Activated naive CD4-positive, alpha-beta T cell treated with anti-CD3 and anti-CD28 coated beads for 36 hours (primary cell): ENCODE measurements at regions not wholly inside any gene's neighbourhood (a gene's known extent, or its start where the extent isn't known, plus 50 kb on each side); places are given as distances from the start of the nearest gene placed in this dataset.
A peak's percentile ranks its signal among the peaks of the same experiment; 100 is the strongest.
"Not testable (repeated sequence)": the region's sequence is repeated elsewhere in the genome, so short reads cannot be mapped to it uniquely, and the experiment has no call there.

Experiments
- CTCF ChIA-PET: fragments of 350-600 bp; sonication (Branson Sonifier 250); formaldehyde crosslinking; loops from one replicate; lab custom pipeline; 2021; ENCODE audit warnings: antibody characterized with exemption; lab: Charles Lee
- DNase-seq: peaks from one replicate; pipeline ENCODE4 v3.0.0-alpha.2; 2020
- H3K27ac Mint-ChIP-seq: one replicate; pipeline ENCODE4 v1.8.0; 2021; ENCODE audit warnings: mild to moderate bottlenecking, mixed read lengths
- H3K27me3 Mint-ChIP-seq: one replicate; pipeline ENCODE4 v1.8.0; 2021; ENCODE audit warnings: low read depth, mixed read lengths
- H3K36me3 Mint-ChIP-seq: one replicate; pipeline ENCODE4 v1.8.0; 2021; ENCODE audit warnings: low read depth, mixed read lengths
- H3K4me1 Mint-ChIP-seq: one replicate; pipeline ENCODE4 v1.8.0; 2021; ENCODE audit warnings: low read depth, mixed read lengths
- H3K4me3 Mint-ChIP-seq: one replicate; pipeline ENCODE4 v1.8.0; 2021; ENCODE audit warnings: mild to moderate bottlenecking, moderate library complexity, mixed read lengths
- H3K9me3 Mint-ChIP-seq: one replicate; pipeline ENCODE4 v1.8.0; 2021; ENCODE audit warnings: mixed read lengths
- intact Hi-C: fragments of 100-400 bp; cut with micrococcal nuclease; formaldehyde crosslinking; loops from one replicate; pipeline ENCODE4 v1.15.1; 2023

- H3K4me1 Mint-ChIP-seq = no peaks in the 10 kb centered on the region
- H3K36me3 Mint-ChIP-seq = no peaks in the 10 kb centered on the region
- CTCF ChIA-PET = interaction anchor here (0.6 kb wide), 1 partner anchor 110 kb away, joined by 3 read pairs; no protein-coding TSS in a partner anchor
- no peaks in the 10 kb centered on the region for H3K9me3 Mint-ChIP-seq
- no peak for DNase-seq
- no peak overlapping the region for H3K4me3 Mint-ChIP-seq
- no peaks in the 10 kb centered on the region for H3K27me3 Mint-ChIP-seq
- no peak overlapping the region for H3K27ac Mint-ChIP-seq
- intact Hi-C loops = no loop called here
Observed at GRCh38 chr22:22697377-22698117, 53.1 kb downstream of the GGTLC2 start.

DNA sequence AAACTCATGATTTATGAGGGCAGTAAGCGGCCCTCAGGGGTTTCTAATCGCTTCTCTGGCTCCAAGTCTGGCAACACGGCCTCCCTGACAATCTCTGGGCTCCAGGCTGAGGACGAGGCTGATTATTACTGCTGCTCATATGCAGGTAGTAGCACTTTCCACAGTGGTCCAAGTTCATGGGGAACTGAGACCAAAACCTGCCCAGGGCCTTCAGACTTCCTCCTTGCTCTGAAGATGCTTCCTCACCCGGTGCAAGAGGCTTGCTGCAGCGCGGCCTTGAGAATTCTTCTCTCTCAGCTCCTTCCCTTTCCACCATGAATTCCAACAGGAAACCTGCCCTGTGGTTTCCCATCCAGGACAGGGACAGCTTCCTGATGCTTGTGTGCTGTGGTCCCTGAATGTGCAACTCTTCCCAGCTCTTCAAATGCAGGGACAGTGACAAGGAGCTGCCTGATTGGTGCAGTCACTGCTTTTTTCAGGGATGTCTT is 53.9 kb downstream of the GGTLC2 start:
- no peak overlapping the region for H3K4me3 Mint-ChIP-seq
- no peaks in the 10 kb centered on the region for H3K36me3 Mint-ChIP-seq
- CTCF ChIA-PET = no interaction called here
- H3K27ac Mint-ChIP-seq = no peak overlapping the region
- H3K9me3 Mint-ChIP-seq = no peaks in the 10 kb centered on the region
- intact Hi-C loops = no loop called here
- no peaks in the 10 kb centered on the region for H3K27me3 Mint-ChIP-seq
- H3K4me1 Mint-ChIP-seq = no peaks in the 10 kb centered on the region
- DNase-seq = no peak

GRCh38 chr22:22700631-22701030 is 56.2 kb downstream of the GGTLC2 start:
- H3K9me3 Mint-ChIP-seq = no peaks in the 10 kb centered on the region
- no peak overlapping the region for H3K4me3 Mint-ChIP-seq
- no peaks in the 10 kb centered on the region for H3K4me1 Mint-ChIP-seq
- DNase-seq = no peak
- H3K27me3 Mint-ChIP-seq = no peaks in the 10 kb centered on the region
- intact Hi-C loops = no loop called here
- no peaks in the 10 kb centered on the region for H3K36me3 Mint-ChIP-seq
- CTCF ChIA-PET = interaction anchor here (1.4 kb wide), 1 partner anchor 9 kb away, joined by 3 read pairs; no protein-coding TSS in a partner anchor
- no peak overlapping the region for H3K27ac Mint-ChIP-seq

DNA sequence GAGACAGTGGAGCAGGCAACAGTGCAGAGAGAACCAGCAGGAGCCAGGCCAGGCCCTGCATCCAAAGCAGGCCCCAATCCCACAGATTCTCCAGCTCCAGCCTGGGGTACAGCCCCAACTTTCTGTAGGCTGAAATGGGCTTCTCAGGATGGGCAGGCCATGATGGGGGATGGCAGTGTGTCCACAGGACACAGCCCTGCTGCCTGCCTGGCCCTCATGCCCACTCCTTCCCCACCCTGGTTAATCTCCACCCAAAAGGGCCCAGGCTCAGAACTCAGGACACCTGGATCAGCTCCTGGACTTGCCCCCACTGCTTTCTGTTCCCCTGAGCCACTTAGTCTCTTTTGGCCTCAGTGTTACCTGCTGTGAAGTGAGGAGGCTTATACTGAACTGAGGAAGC is 57.1 kb downstream of the GGTLC2 start:
- intact Hi-C loops, H3K36me3 Mint-ChIP-seq, DNase-seq, H3K27ac Mint-ChIP-seq, H3K4me3 Mint-ChIP-seq, H3K27me3 Mint-ChIP-seq, H3K4me1 Mint-ChIP-seq, H3K9me3 Mint-ChIP-seq: not testable (repeated sequence)
- CTCF ChIA-PET = interaction anchor here (0.9 to 1.6 kb wide), 4 partner anchors 9 to 238 kb away, joined by 3 to 4 read pairs (median 3); no protein-coding TSS in a partner anchor

DNA sequence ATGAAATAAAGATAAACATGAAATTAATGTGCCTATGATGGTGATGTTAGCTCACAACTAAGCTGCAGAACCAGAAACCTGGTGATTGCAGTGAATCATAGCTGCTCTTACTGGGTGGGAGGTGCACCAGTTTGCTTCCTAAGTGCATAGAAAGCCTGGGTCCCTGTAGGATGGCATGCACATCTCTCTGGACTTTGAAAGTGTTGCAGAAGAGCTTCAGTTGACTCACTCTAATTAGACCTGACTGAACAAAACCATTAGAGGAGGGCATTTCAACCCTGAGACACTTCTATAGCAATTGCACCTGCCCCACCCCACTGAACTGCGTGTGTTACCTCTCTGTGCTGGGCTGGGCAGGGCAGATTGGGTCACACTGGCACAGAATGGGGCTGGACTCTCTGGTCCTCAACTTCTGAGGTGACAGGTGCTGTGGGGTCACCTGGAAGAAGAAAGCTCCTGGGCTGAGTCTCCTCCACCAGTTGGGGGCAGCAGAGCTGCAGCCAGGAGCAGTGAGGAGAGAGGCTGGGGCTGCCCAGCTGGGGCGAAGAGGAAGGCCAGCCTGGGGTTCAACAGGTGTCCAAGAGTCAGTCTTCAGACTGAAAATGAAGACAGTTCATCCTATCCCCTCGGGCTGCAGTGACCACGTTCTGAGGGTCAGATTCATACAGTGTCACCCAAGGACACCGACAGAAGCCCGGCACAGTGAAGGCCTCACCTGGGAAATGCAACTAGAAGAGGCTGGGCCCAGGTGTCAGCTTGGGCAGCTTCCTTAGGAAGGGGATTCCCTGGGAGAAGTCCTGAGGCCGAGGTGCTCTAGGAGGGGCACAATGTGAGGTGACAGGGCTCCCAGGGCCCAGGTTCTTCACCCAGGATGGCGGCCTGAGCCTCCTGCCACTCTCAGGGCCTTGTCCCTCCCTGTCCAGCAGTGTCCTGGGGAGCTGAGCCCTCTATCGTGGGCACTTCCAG is 58.1 kb downstream of the GGTLC2 start:
- Mint-ChIP-seq H3K4me1 (no peaks in the 10 kb centered on the region), H3K27ac (no peak overlapping the region), H3K27me3 (no peaks in the 10 kb centered on the region), H3K4me3 (no peak overlapping the region), H3K9me3 (no peaks in the 10 kb centered on the region), H3K36me3 (no peaks in the 10 kb centered on the region)
- intact Hi-C loops = no loop called here
- peak; percentile 10 for DNase-seq
- CTCF ChIA-PET = interaction anchor here (0.9 to 1.6 kb wide), 7 partner anchors 8 to 239 kb away, joined by 3 to 6 read pairs (median 3); no protein-coding TSS in a partner anchor

DNA sequence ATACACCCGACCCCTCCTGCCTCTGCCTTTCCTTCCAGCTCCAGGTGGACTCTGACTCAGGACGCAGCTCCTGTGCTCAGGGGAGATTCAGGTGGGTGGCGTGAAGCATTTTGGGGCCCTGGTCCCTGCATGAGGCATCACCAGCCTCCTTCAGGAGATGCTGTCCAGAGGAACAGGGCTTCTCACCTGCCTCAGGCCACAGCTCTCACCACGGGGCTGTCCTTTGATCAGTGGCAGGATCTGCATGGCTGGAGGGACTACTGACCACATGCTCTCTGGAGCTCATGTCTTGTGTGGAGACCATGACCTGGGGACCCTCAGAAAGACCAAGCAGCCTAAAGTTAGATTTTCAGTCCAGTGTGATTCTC is 58.8 kb downstream of the GGTLC2 start:
- Mint-ChIP-seq H3K9me3 (no peaks in the 10 kb centered on the region), H3K27ac (no peak overlapping the region), H3K4me1 (no peaks in the 10 kb centered on the region), H3K27me3 (no peaks in the 10 kb centered on the region), H3K36me3 (no peaks in the 10 kb centered on the region), H3K4me3 (no peak overlapping the region)
- no peak for DNase-seq
- intact Hi-C loops = no loop called here
- CTCF ChIA-PET = interaction anchor here (1.0 to 1.2 kb wide), 2 partner anchors 45 to 47 kb away, joined by 3 to 4 read pairs; no protein-coding TSS in a partner anchor

DNA sequence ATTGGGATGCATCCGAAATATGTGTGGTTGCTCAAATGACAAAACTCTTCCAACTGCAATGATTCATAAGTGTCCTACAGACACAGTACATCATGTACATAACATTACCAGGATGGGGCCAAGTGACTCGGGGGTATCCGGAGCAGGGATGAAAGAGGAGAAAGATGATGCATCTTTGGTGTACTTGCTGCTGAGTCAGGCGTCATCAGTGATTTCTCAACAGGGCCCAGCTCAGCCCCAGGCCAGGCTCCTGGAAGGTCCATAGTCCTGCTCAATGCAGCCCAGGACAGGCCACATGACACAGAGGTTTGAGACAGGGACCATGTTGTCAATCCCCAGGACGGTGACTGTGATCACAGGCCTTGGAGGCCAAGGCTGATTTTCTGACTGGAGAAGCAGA is 59.3 kb downstream of the GGTLC2 start:
- CTCF ChIA-PET = interaction anchor here (0.9 to 1.2 kb wide), 2 partner anchors 45 to 50 kb away, joined by 3 read pairs; no protein-coding TSS in a partner anchor
- Mint-ChIP-seq H3K36me3 (no peaks in the 10 kb centered on the region), H3K27me3 (no peaks in the 10 kb centered on the region), H3K27ac (no peak overlapping the region), H3K9me3 (no peaks in the 10 kb centered on the region), H3K4me1 (no peaks in the 10 kb centered on the region), H3K4me3 (no peak overlapping the region)
- intact Hi-C loops = no loop called here
- DNase-seq = no peak

- Mint-ChIP-seq H3K4me3 (no peak overlapping the region), H3K36me3 (no peaks in the 10 kb centered on the region), H3K27me3 (no peaks in the 10 kb centered on the region), H3K4me1 (no peaks in the 10 kb centered on the region), H3K27ac (no peak overlapping the region), H3K9me3 (no peaks in the 10 kb centered on the region)
- CTCF ChIA-PET = interaction anchor here (0.8 to 0.9 kb wide), 2 partner anchors 42 to 49 kb away, joined by 3 read pairs; no protein-coding TSS in a partner anchor
- intact Hi-C loops = no loop called here
- DNase-seq = no peak
Observed at GRCh38 chr22:22704156-22704946, 59.9 kb downstream of the GGTLC2 start.

DNA sequence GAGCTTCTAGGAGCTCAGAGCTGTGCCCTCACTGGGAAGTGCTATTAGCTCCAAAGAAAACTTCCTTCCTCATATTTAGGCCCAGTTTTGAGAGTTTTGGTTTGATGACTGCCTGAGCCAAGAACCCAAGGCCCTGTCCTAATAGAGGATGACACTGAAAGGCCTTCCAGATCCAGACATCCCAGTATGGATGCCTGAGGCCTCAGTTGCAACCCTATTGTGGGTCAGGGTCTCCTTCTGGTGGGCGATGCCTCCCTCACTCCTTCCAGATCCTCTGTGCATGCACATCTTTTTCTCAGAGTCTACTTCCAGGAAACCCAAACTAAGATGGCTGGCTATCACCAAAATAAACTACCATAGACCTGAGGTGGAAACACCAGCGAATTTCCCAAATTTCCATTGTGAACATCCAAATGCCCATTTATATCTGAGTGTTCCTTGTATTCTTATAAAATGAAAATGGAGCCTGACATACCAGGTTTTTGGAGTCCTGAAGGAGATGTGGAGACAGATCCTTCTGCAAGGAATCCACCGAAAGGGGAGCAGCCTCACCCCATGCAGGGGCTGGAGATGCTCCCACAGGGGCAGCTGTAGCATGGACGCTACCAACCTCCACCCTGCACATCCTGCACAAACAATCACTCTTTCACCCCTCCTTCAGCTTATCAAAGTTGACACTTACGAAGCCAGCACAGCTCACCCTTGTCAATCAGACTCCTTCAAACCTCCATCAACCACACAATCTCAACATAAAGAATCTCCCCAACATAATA is 61.1 kb downstream of the GGTLC2 start:
- Mint-ChIP-seq H3K27ac (peak overlapping the region; percentile 13), H3K9me3 (no peaks in the 10 kb centered on the region), H3K27me3 (no peaks in the 10 kb centered on the region), H3K36me3 (no peaks in the 10 kb centered on the region), H3K4me3 (no peak overlapping the region), H3K4me1 (no peaks in the 10 kb centered on the region)
- DNase-seq = no peak
- CTCF ChIA-PET = interaction anchor here (0.8 to 1.5 kb wide), 3 partner anchors 41 to 118 kb away, joined by 3 to 5 read pairs (median 4); no protein-coding TSS in a partner anchor
- intact Hi-C loops = loop anchor here (2.0 kb wide), 1 partner anchor 59 kb away; no protein-coding TSS in a partner anchor

DNA sequence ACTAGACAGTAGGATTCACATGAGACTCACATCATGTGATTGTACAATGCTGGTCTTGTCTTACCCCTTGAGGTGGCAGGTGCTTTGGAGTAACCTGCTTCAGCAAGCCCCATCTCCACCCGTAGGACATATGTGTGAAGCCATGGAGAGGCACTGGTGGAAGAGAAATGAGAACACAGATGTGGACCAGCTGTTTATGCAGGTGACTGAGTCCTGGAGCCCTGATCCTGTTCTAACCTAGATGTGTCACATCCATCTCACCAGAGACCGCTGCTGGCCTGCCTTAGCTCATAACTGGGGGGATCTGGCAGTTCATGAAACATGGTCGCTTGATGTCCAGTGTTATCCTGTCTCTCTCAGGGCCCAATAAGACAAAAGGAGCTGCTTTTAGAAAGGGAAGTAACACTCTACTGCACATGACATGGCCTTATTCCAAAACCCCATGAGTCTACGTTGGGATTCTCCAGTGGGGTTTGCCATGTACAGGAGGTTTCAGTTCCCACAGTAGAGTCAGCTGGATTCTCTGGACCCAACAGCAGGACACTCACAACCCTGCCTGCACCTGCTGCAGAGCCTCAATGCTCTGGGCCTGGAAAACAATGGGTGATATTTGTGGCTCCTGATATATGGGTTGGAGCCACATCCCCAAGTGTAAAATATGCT is 62.0 kb downstream of the GGTLC2 start:
- no peak for DNase-seq
- CTCF ChIA-PET = interaction anchor here (1.3 to 2.2 kb wide), 5 partner anchors 39 to 119 kb away, joined by 3 to 7 read pairs (median 4); no protein-coding TSS in a partner anchor
- Mint-ChIP-seq H3K4me3 (no peak overlapping the region), H3K36me3 (no peaks in the 10 kb centered on the region), H3K27me3 (no peaks in the 10 kb centered on the region), H3K9me3 (no peaks in the 10 kb centered on the region), H3K4me1 (no peaks in the 10 kb centered on the region), H3K27ac (no peak overlapping the region)
- intact Hi-C loops = loop anchor here (2.0 kb wide), 1 partner anchor 58 kb away; no protein-coding TSS in a partner anchor
